ENCODE measurements at regions not wholly inside any gene's neighbourhood (a gene's known extent, or its start where the extent isn't known, plus 50 kb on each side); places are given as distances from the start of the nearest gene placed in this dataset.

GRCh38 chr6:157761926-157762325 lies 61.1 kb upstream of the SNX9 start:
- TF ChIP-seq POLR2A (IDR thresholded peaks at IDR 0.05) (no peak), CTCF (IDR thresholded peaks at IDR 0.05) (no peak)

All from uterus (tissue), 2 donors.